ENCODE measurements at regions not wholly inside any gene's neighbourhood (a gene's known extent, or its start where the extent isn't known, plus 50 kb on each side); places are given as distances from the start of the nearest gene placed in this dataset.

DNA sequence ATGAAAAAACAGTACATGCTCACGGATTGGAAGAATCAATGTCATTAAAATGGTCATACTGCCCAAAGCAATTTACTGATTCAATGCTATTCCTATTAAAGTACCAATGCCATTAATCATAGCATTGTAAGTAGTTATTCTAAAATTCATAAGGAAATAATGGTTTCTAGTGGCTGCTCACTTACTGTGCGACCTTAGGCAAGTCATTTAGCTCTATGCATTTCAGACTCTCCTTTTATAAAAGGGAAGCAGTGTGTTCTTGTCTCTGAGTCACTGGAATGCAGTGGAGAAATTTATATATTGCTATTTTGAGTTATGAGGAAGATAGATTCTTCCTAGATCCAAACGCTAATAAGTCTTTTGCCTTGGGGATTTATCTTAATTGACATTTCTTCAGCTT is 174.8 kb downstream of the KCNA4 start:
- no peak for DNase-seq
- Histone ChIP-seq H3K36me3 (no peaks in the 10 kb centered on the region), H3K27me3 (no peaks in the 10 kb centered on the region; the same call in 1 of the 2 replicates), H3K4me3 (no peak overlapping the region), H3K27ac (no peak overlapping the region), H3K9me3 (replicated peaks) (no peaks in the 10 kb centered on the region), H3K4me1 (no peaks in the 10 kb centered on the region)

DNA sequence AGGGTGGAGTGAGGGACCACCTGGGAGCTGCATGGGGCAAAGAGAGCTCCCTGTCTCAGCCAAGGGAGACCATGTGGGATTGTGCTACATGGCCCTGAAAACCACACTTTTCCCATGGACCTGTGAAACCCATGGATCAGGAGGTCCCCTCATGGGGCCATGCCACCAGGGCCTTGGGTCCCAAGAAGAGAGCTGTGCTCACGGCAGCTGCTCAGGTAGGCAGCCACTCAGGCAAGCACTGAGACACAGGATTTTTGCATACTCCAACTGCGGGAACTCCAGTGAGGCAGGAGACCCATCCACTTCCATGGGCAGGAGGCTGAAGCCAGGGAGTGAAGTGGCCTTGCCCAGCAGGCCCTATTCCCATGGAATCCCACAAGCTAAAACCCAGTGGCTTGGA is 190.0 kb downstream of the KCNA4 start:
- H3K27me3 ChIP-seq = no peaks in the 10 kb centered on the region
- H3K9me3 ChIP-seq (replicated peaks) = no peaks in the 10 kb centered on the region
- no peak overlapping the region for H3K4me3 ChIP-seq
- no peak for DNase-seq
- H3K27ac ChIP-seq = no peak overlapping the region
- H3K4me1 ChIP-seq = no peaks in the 10 kb centered on the region
- H3K36me3 ChIP-seq = no peaks in the 10 kb centered on the region

- H3K4me1 ChIP-seq = no peaks in the 10 kb centered on the region
- DNase-seq = no peak
- no peaks in the 10 kb centered on the region for H3K36me3 ChIP-seq
- 0 out of 2 replicates have a peak, but pooled peaks cover 3% of the 10 kb centered on the region for H3K27me3 ChIP-seq
- H3K4me3 ChIP-seq = no peak overlapping the region
- no peak overlapping the region for H3K27ac ChIP-seq
- H3K9me3 ChIP-seq (replicated peaks) = no peaks in the 10 kb centered on the region
Observed at GRCh38 chr11:29816359-29816758, 200.5 kb downstream of the KCNA4 start.

- Histone ChIP-seq H3K27ac (no peak overlapping the region), H3K4me1 (no peaks in the 10 kb centered on the region), H3K9me3 (replicated peaks) (no peaks in the 10 kb centered on the region), H3K27me3 (no peaks in the 10 kb centered on the region), H3K36me3 (no peaks in the 10 kb centered on the region), H3K4me3 (no peak overlapping the region)
- no peak for DNase-seq
Observed at GRCh38 chr11:29809121-29809520, 207.7 kb downstream of the KCNA4 start.

GRCh38 chr11:29802522-29802921 is 214.3 kb downstream of the KCNA4 start:
- Histone ChIP-seq H3K4me3 (no peak overlapping the region), H3K27me3 (no peaks in the 10 kb centered on the region), H3K9me3 (replicated peaks) (no peaks in the 10 kb centered on the region), H3K27ac (no peak overlapping the region), H3K4me1 (no peaks in the 10 kb centered on the region), H3K36me3 (no peaks in the 10 kb centered on the region)
- DNase-seq = no peak

DNA sequence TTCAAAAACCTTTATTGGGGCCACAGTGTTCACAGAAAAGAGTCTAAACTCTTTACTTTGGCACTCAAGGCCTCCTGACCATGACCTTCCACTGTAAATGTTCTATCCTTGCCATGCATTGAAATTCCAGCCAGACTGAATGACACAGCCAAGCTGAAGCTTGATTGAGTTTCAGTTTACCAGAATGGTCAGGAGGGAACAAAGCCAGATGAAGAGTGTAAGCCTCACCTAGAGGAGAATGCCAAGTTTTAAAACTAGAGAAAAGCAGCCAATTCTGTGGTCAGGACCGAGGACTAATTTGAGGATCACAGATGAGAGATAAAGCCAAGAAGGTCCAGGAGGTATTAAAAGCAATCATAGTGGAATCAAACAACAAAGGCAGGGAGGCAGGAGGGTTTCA is 215.3 kb downstream of the KCNA4 start:
- Histone ChIP-seq H3K9me3 (replicated peaks) (no peaks in the 10 kb centered on the region), H3K36me3 (no peaks in the 10 kb centered on the region), H3K27ac (no peak overlapping the region), H3K4me1 (no peaks in the 10 kb centered on the region), H3K4me3 (no peak overlapping the region), H3K27me3 (no peaks in the 10 kb centered on the region)
- no peak for DNase-seq

- Histone ChIP-seq H3K36me3 (no peaks in the 10 kb centered on the region), H3K9me3 (replicated peaks) (no peaks in the 10 kb centered on the region), H3K27ac (no peak overlapping the region), H3K4me3 (no peak overlapping the region), H3K4me1 (no peaks in the 10 kb centered on the region), H3K27me3 (no peaks in the 10 kb centered on the region)
- DNase-seq = no peak
Observed at GRCh38 chr11:29786092-29786491, 230.7 kb downstream of the KCNA4 start.

GRCh38 chr11:29783506-29783905 is 233.3 kb downstream of the KCNA4 start:
- Histone ChIP-seq H3K4me1 (no peaks in the 10 kb centered on the region), H3K27me3 (no peaks in the 10 kb centered on the region), H3K27ac (no peak overlapping the region), H3K9me3 (replicated peaks) (no peaks in the 10 kb centered on the region), H3K36me3 (no peaks in the 10 kb centered on the region), H3K4me3 (no peak overlapping the region)
- no peak for DNase-seq

DNA sequence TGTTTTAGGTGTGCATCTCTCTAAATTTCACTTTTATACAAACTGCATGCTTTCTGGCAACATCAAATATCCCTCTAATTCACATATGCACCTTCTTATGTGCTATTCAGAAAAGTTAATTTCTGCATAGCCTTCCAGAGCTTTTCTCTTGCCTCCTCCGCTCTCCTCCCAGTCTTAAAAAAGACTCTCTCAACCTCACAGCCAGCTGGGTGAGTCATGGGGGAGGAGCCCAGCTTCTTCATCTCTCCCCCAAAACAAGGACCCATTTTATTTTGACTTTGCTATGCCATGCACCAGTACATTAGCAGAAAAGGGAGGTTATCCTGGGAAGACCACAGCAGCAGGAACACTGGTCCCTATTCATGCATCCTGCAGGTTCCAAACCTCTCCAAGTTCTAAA is 234.4 kb downstream of the KCNA4 start:
- Histone ChIP-seq H3K4me1 (no peaks in the 10 kb centered on the region), H3K9me3 (replicated peaks) (no peaks in the 10 kb centered on the region), H3K36me3 (no peaks in the 10 kb centered on the region), H3K4me3 (no peak overlapping the region), H3K27me3 (no peaks in the 10 kb centered on the region), H3K27ac (no peak overlapping the region)
- DNase-seq = no peak

- H3K9me3 ChIP-seq (replicated peaks) = no peaks in the 10 kb centered on the region
- H3K27ac ChIP-seq = no peak overlapping the region
- H3K4me3 ChIP-seq = no peak overlapping the region
- H3K27me3 ChIP-seq = no peaks in the 10 kb centered on the region
- H3K36me3 ChIP-seq = no peaks in the 10 kb centered on the region
- no peak for DNase-seq
- H3K4me1 ChIP-seq = no peaks in the 10 kb centered on the region
Observed at GRCh38 chr11:29781268-29781667, 235.6 kb downstream of the KCNA4 start.

GRCh38 chr11:29780756-29781155 is 236.1 kb downstream of the KCNA4 start:
- H3K4me1 ChIP-seq = no peaks in the 10 kb centered on the region
- H3K27me3 ChIP-seq = no peaks in the 10 kb centered on the region
- no peaks in the 10 kb centered on the region for H3K9me3 ChIP-seq (replicated peaks)
- DNase-seq = no peak
- H3K36me3 ChIP-seq = no peaks in the 10 kb centered on the region
- H3K4me3 ChIP-seq = no peak overlapping the region
- no peak overlapping the region for H3K27ac ChIP-seq

GRCh38 chr11:29773656-29774264 is 243.1 kb downstream of the KCNA4 start:
- H3K4me1 ChIP-seq = no peaks in the 10 kb centered on the region
- H3K27me3 ChIP-seq = no peaks in the 10 kb centered on the region
- H3K9me3 ChIP-seq (replicated peaks) = no peaks in the 10 kb centered on the region
- no peaks in the 10 kb centered on the region for H3K36me3 ChIP-seq
- H3K27ac ChIP-seq = no peak overlapping the region
- no peak overlapping the region for H3K4me3 ChIP-seq
- no peak for DNase-seq

DNA sequence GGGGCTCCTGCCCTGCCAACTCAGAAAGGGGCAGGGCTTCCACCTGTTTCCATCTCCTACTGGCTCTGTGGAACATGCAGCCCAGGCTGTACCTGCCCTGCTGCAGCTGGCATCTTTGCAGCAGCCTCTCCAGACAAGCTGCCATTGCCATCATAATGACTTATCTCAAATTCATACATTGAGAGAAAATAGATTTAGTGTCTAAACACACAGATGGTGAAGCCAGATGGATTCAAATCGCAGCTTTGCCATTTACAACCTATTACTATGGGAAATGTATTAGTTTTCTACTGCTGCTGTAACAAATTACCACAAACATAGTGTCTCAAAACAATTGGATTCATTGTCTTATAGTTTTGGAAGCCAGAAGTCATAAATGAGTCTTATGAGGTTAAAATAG is 260.0 kb downstream of the KCNA4 start:
- no peaks in the 10 kb centered on the region for H3K36me3 ChIP-seq
- no peak overlapping the region for H3K27ac ChIP-seq
- no peaks in the 10 kb centered on the region for H3K4me1 ChIP-seq
- no peak overlapping the region for H3K4me3 ChIP-seq
- no peak for DNase-seq
- no peaks in the 10 kb centered on the region for H3K27me3 ChIP-seq
- H3K9me3 ChIP-seq (replicated peaks) = no peaks in the 10 kb centered on the region

DNA sequence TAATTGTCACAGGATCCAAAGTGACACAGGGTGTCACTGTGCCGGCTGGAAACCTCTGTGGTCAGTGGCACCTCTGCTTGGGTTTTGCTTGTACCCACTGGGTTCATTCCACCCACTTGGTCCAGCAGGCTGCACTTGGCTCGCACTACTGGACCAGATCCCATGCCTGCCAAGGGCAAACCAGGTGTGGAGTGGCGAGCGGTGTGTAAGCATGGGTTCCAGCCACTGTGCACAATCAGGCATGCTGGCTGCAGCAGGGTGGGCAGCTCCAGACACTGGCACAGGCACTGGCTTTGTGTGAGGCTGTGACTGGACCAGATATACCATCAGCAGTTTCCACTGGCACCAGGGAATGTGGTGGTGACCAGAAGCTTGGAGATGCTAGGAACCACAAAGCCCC is 261.4 kb downstream of the KCNA4 start:
- no peak for DNase-seq

DNA sequence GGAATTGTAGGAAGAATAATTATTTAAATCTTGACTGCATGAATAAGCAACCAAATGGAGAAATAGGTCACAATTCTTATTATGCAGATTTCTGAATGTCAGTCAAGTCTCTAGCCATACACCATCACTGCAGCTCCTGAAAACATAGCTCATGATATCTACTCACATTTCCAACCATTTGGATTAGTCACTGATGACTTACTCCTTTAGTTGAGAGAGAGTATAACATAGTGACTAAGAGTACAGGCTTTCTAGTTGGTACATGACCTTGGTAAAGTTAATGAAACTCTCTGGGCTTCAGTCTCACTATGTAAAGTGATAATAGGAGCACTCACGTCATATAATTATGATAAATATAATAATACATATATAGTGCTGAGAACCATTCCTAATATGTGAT is 265.2 kb downstream of the KCNA4 start:
- no peaks in the 10 kb centered on the region for H3K36me3 ChIP-seq
- H3K4me3 ChIP-seq = no peak overlapping the region
- H3K4me1 ChIP-seq = no peaks in the 10 kb centered on the region
- DNase-seq = no peak
- H3K9me3 ChIP-seq (replicated peaks) = no peaks in the 10 kb centered on the region
- no peaks in the 10 kb centered on the region for H3K27me3 ChIP-seq
- H3K27ac ChIP-seq = no peak overlapping the region

More for the DNA sequence above, 261.4 kb downstream of the KCNA4 start:
- Histone ChIP-seq H3K27me3 (no peaks in the 10 kb centered on the region), H3K4me3 (no peak overlapping the region), H3K27ac (no peak overlapping the region), H3K9me3 (replicated peaks) (no peaks in the 10 kb centered on the region), H3K36me3 (no peaks in the 10 kb centered on the region), H3K4me1 (no peaks in the 10 kb centered on the region)

- no peaks in the 10 kb centered on the region for H3K9me3 ChIP-seq (replicated peaks)
- no peak for DNase-seq
- H3K27me3 ChIP-seq = no peaks in the 10 kb centered on the region
- H3K4me1 ChIP-seq = no peaks in the 10 kb centered on the region
- no peak overlapping the region for H3K27ac ChIP-seq
- no peaks in the 10 kb centered on the region for H3K36me3 ChIP-seq
- H3K4me3 ChIP-seq = no peak overlapping the region
Observed at GRCh38 chr11:29750392-29750791, 266.4 kb downstream of the KCNA4 start.
